Ectodermal cell (in vitro differentiated cells): ENCODE measurements at regions not wholly inside any gene's neighbourhood (a gene's known extent, or its start where the extent isn't known, plus 50 kb on each side); places are given as distances from the start of the nearest gene placed in this dataset.

Source experiments
- H3K27ac ChIP-seq: 2 replicates; pipeline ENCODE4 v1.7.0; 2013; ENCODE audit warnings: mild to moderate bottlenecking, low read depth, low read length; ENCODE audit not compliant: insufficient read depth, poor library complexity, severe bottlenecking
- H3K27me3 ChIP-seq: 2 replicates; pipeline ENCODE4 v1.7.0; 2013; ENCODE audit warnings: mild to moderate bottlenecking, low read length; ENCODE audit not compliant: insufficient read depth, control insufficient read depth, poor library complexity, severe bottlenecking
- H3K36me3 ChIP-seq: one replicate; pipeline ENCODE4 v1.7.0; 2013; ENCODE audit warnings: low read length; ENCODE audit not compliant: control insufficient read depth, insufficient read depth
- H3K4me1 ChIP-seq: one replicate; pipeline ENCODE4 v1.7.0; 2013; ENCODE audit warnings: low read length; ENCODE audit not compliant: control insufficient read depth, insufficient read depth
- H3K4me3 ChIP-seq: 2 replicates; pipeline ENCODE4 v1.7.0; 2013; ENCODE audit warnings: low read depth, low read length, control low read depth; ENCODE audit not compliant: insufficient read depth
- H3K9me3 ChIP-seq: 2 replicates; pipeline ENCODE4 v1.7.0; 2013; ENCODE audit warnings: mild to moderate bottlenecking, low read length, moderate library complexity; ENCODE audit not compliant: control insufficient read depth
- WGBS, 2 experiments: methylation state at CpG; one replicate each; pipeline ENCODE4 v1.1.7; 2013; ENCODE audit warnings: missing lambda C conversion rate in 2 of 2; 5-methylcytosine and 5-hydroxymethylcytosine counted together

GRCh38 chr17:5955764-5956163 lies 114.4 kb upstream of the WSCD1 start:
- Histone ChIP-seq H3K9me3 (peaks cover 2% of the 10 kb centered on the region), H3K27ac (no peak overlapping the region), H3K4me1 (no peaks in the 10 kb centered on the region), H3K36me3 (no peaks in the 10 kb centered on the region), H3K27me3 (no peaks in the 10 kb centered on the region), H3K4me3 (no peak overlapping the region)
- 93 to 99% methylated on average over 2 of the region's 2 CpGs for WGBS, 2 experiments

- 93 to 95% methylated on average over 4 of the region's 4 CpGs for WGBS, 2 experiments
These were observed 111.3 kb upstream of the WSCD1 start for GRCh38 chr17:5958850-5959249.

GRCh38 chr17:5962371-5962770 lies 107.8 kb upstream of the WSCD1 start:
- 90 to 94% methylated on average over 4 of the region's 4 CpGs for WGBS, 2 experiments

More at GRCh38 chr17:5958850-5959249, 111.3 kb upstream of the WSCD1 start:
- no peaks in the 10 kb centered on the region for H3K36me3 ChIP-seq
- H3K4me3 ChIP-seq = no peak overlapping the region
- no peak overlapping the region for H3K27ac ChIP-seq
- no peaks in the 10 kb centered on the region for H3K27me3 ChIP-seq
- peaks cover 2% of the 10 kb centered on the region for H3K9me3 ChIP-seq
- no peaks in the 10 kb centered on the region for H3K4me1 ChIP-seq

GRCh38 chr17:5971969-5972368 lies 98.2 kb upstream of the WSCD1 start:
- Histone ChIP-seq H3K9me3 (no peaks in the 10 kb centered on the region), H3K4me1 (no peaks in the 10 kb centered on the region), H3K27me3 (no peaks in the 10 kb centered on the region), H3K36me3 (no peaks in the 10 kb centered on the region), H3K4me3 (no peak overlapping the region), H3K27ac (no peak overlapping the region)
- 81 to 86% methylated on average over 1 of the region's 1 CpG for WGBS, 2 experiments

More at GRCh38 chr17:5962371-5962770, 107.8 kb upstream of the WSCD1 start:
- Histone ChIP-seq H3K27me3 (no peaks in the 10 kb centered on the region), H3K4me1 (no peaks in the 10 kb centered on the region), H3K36me3 (no peaks in the 10 kb centered on the region), H3K4me3 (no peak overlapping the region), H3K27ac (no peak overlapping the region), H3K9me3 (no peaks in the 10 kb centered on the region)

- WGBS, 2 experiments = 93 to 94% methylated on average over 3 of the region's 3 CpGs
- Histone ChIP-seq H3K4me1 (no peaks in the 10 kb centered on the region), H3K4me3 (no peak overlapping the region), H3K27me3 (no peaks in the 10 kb centered on the region), H3K27ac (no peak overlapping the region), H3K9me3 (no peaks in the 10 kb centered on the region), H3K36me3 (no peaks in the 10 kb centered on the region)
These were observed 96.8 kb upstream of the WSCD1 start for GRCh38 chr17:5973410-5973809.

GRCh38 chr17:5975661-5976060 lies 94.5 kb upstream of the WSCD1 start:
- Histone ChIP-seq H3K27ac (no peak overlapping the region), H3K9me3 (no peaks in the 10 kb centered on the region), H3K4me3 (no peak overlapping the region), H3K4me1 (no peaks in the 10 kb centered on the region), H3K27me3 (no peaks in the 10 kb centered on the region), H3K36me3 (no peaks in the 10 kb centered on the region)
- 81% methylated on average over 3 of the region's 3 CpGs for WGBS, 2 experiments

- no peaks in the 10 kb centered on the region for H3K4me1 ChIP-seq
- H3K9me3 ChIP-seq = no peaks in the 10 kb centered on the region
- H3K27me3 ChIP-seq = no peaks in the 10 kb centered on the region
- WGBS, 2 experiments = 90 to 91% methylated on average over 6 of the region's 6 CpGs
- H3K4me3 ChIP-seq = no peak overlapping the region
- H3K36me3 ChIP-seq = no peaks in the 10 kb centered on the region
- H3K27ac ChIP-seq = no peak overlapping the region
These were observed 93.9 kb upstream of the WSCD1 start for GRCh38 chr17:5976251-5976650.

- Histone ChIP-seq H3K36me3 (no peaks in the 10 kb centered on the region), H3K4me1 (no peaks in the 10 kb centered on the region), H3K27ac (no peak overlapping the region), H3K9me3 (no peaks in the 10 kb centered on the region), H3K27me3 (no peaks in the 10 kb centered on the region), H3K4me3 (no peak overlapping the region)
- 92 to 94% methylated on average over 7 of the region's 7 CpGs for WGBS, 2 experiments
These were observed 91.7 kb upstream of the WSCD1 start for GRCh38 chr17:5978496-5978895.

- 94 to 96% methylated on average over 6 of the region's 6 CpGs for WGBS, 2 experiments
- Histone ChIP-seq H3K4me1 (no peaks in the 10 kb centered on the region), H3K27ac (no peak overlapping the region), H3K27me3 (no peaks in the 10 kb centered on the region), H3K9me3 (no peaks in the 10 kb centered on the region), H3K36me3 (no peaks in the 10 kb centered on the region), H3K4me3 (no peak overlapping the region)
These were observed 89.2 kb upstream of the WSCD1 start for GRCh38 chr17:5980941-5981340.

- H3K4me3 ChIP-seq = no peak overlapping the region
- H3K27ac ChIP-seq = no peak overlapping the region
- 95 to 96% methylated on average over 2 of the region's 2 CpGs for WGBS, 2 experiments
These were observed 83.5 kb upstream of the WSCD1 start for GRCh38 chr17:5986644-5987043.

GRCh38 chr17:6000426-6000825 lies 69.8 kb upstream of the WSCD1 start:
- H3K27ac ChIP-seq = no peak overlapping the region
- H3K4me3 ChIP-seq = no peak overlapping the region
- WGBS, 2 experiments = 85 to 89% methylated on average over 4 of the region's 4 CpGs
- H3K36me3 ChIP-seq = no peaks in the 10 kb centered on the region
- no peaks in the 10 kb centered on the region for H3K27me3 ChIP-seq
- no peaks in the 10 kb centered on the region for H3K4me1 ChIP-seq
- no peaks in the 10 kb centered on the region for H3K9me3 ChIP-seq

More at GRCh38 chr17:5986644-5987043, 83.5 kb upstream of the WSCD1 start:
- Histone ChIP-seq H3K36me3 (no peaks in the 10 kb centered on the region), H3K4me1 (no peaks in the 10 kb centered on the region), H3K27me3 (no peaks in the 10 kb centered on the region), H3K9me3 (no peaks in the 10 kb centered on the region)
